Neutrophil (primary cell): ENCODE measurements at regions not wholly inside any gene's neighbourhood (a gene's known extent, or its start where the extent isn't known, plus 50 kb on each side); places are given as distances from the start of the nearest gene placed in this dataset.

Experiments used
- H3K27ac ChIP-seq: fragments of 200-600 bp; sonication (generic); 2 replicates; pipeline ENCODE4 v1.5.1; 2016; ENCODE audit warnings: mild to moderate bottlenecking, moderate library complexity
- H3K27me3 ChIP-seq: fragments of 200-600 bp; sonication (generic); 2 replicates; pipeline ENCODE4 v1.6.0; 2016; ENCODE audit warnings: mild to moderate bottlenecking
- H3K36me3 ChIP-seq: fragments of 200-600 bp; sonication (generic); 2 replicates; pipeline ENCODE4 v1.5.1; 2017
- H3K4me1 ChIP-seq, 2 experiments: fragments of 200-600 bp in 1 of 2; sonication (generic) in 1 of 2; 1 replicate in 1 of 2; 2 replicates in 1 of 2; pipeline versions ENCODE4 v1.5.1 to v1.6.1; 2013 to 2016; ENCODE audit warnings: low read depth in 1 of 2, low read length in 1 of 2, mild to moderate bottlenecking in 1 of 2, moderate library complexity in 1 of 2; ENCODE audit not compliant: control insufficient read depth in 1 of 2, insufficient read depth in 1 of 2
- H3K4me3 ChIP-seq, 2 experiments: fragments of 200-600 bp in 1 of 2; sonication (generic) in 1 of 2; 1 replicate in 1 of 2; 2 replicates in 1 of 2; pipeline ENCODE4 v1.5.1; 2013 to 2016; ENCODE audit warnings: low read depth in 1 of 2, low read length in 1 of 2, mild to moderate bottlenecking in 1 of 2, moderate library complexity in 1 of 2
- H3K9me3 ChIP-seq: fragments of 200-600 bp; sonication (generic); 2 replicates; pipeline ENCODE4 v1.5.1; 2016
- CTCF ChIP-seq: fragments of 200-600 bp; sonication (generic); IDR thresholded peaks from 2 replicates; pipeline ENCODE4 v1.5.1; 2016; ENCODE audit warnings: antibody characterized with exemption

GRCh38 chr5:54644226-54644625 is 126.7 kb downstream of the SNX18 start:
- H3K27ac ChIP-seq = no peak overlapping the region
- TF ChIP-seq CTCF = no peak
- H3K9me3 ChIP-seq = no peaks in the 10 kb centered on the region
- H3K36me3 ChIP-seq = no peaks in the 10 kb centered on the region
- H3K27me3 ChIP-seq = no peaks in the 10 kb centered on the region
- H3K4me1 ChIP-seq = peaks cover 21 to 24% of the 10 kb centered on the region in 2 experiments
- H3K4me3 ChIP-seq = no peak overlapping the region

- no peak overlapping the region for H3K4me3 ChIP-seq
- no peak overlapping the region for H3K27ac ChIP-seq
- no peaks in the 10 kb centered on the region for H3K9me3 ChIP-seq
- peaks cover 21 to 24% of the 10 kb centered on the region in 2 experiments for H3K4me1 ChIP-seq
- no peaks in the 10 kb centered on the region for H3K27me3 ChIP-seq
- no peak for TF ChIP-seq CTCF
- H3K36me3 ChIP-seq = no peaks in the 10 kb centered on the region
These were observed 126.1 kb downstream of the SNX18 start for GRCh38 chr5:54643685-54644106.

GRCh38 chr5:54639621-54640020 is 122.1 kb downstream of the SNX18 start:
- no peaks in the 10 kb centered on the region for H3K9me3 ChIP-seq
- no peaks in the 10 kb centered on the region for H3K4me1 ChIP-seq
- no peak for TF ChIP-seq CTCF
- no peak overlapping the region for H3K27ac ChIP-seq
- no peak overlapping the region for H3K4me3 ChIP-seq
- no peaks in the 10 kb centered on the region for H3K27me3 ChIP-seq
- H3K36me3 ChIP-seq = no peaks in the 10 kb centered on the region

GRCh38 chr5:54638106-54638505 is 120.5 kb downstream of the SNX18 start:
- Histone ChIP-seq H3K36me3 (no peaks in the 10 kb centered on the region), H3K4me3 (no peak overlapping the region), H3K9me3 (no peaks in the 10 kb centered on the region), H3K4me1 (no peaks in the 10 kb centered on the region), H3K27ac (no peak overlapping the region), H3K27me3 (no peaks in the 10 kb centered on the region)
- no peak for TF ChIP-seq CTCF

- H3K4me1 ChIP-seq = no peaks in the 10 kb centered on the region
- H3K36me3 ChIP-seq = no peaks in the 10 kb centered on the region
- no peaks in the 10 kb centered on the region for H3K27me3 ChIP-seq
- no peak overlapping the region for H3K4me3 ChIP-seq
- no peak overlapping the region for H3K27ac ChIP-seq
- TF ChIP-seq CTCF = no peak
- no peaks in the 10 kb centered on the region for H3K9me3 ChIP-seq
These were observed 120.1 kb downstream of the SNX18 start for GRCh38 chr5:54637654-54638053.

GRCh38 chr5:54634089-54634488 is 116.5 kb downstream of the SNX18 start:
- H3K27me3 ChIP-seq = no peaks in the 10 kb centered on the region
- TF ChIP-seq CTCF = no peak
- no peak overlapping the region for H3K4me3 ChIP-seq
- H3K27ac ChIP-seq = no peak overlapping the region
- no peaks in the 10 kb centered on the region for H3K4me1 ChIP-seq
- H3K9me3 ChIP-seq = no peaks in the 10 kb centered on the region
- no peaks in the 10 kb centered on the region for H3K36me3 ChIP-seq
